RCC 7860 (cell line): ENCODE measurements at regions not wholly inside any gene's neighbourhood (a gene's known extent, or its start where the extent isn't known, plus 50 kb on each side); places are given as distances from the start of the nearest gene placed in this dataset.

Experiments used
- DNase-seq: peaks from one replicate; pipeline ENCODE4 v3.0.0-alpha.2; 2015; ENCODE audit warnings: low spot score
- FAIRE-seq: peaks from 2 replicates; lab custom pipeline; 2012; peaks lifted over from hg19 to GRCh38; lab: Jason Lieb, UNC

DNA sequence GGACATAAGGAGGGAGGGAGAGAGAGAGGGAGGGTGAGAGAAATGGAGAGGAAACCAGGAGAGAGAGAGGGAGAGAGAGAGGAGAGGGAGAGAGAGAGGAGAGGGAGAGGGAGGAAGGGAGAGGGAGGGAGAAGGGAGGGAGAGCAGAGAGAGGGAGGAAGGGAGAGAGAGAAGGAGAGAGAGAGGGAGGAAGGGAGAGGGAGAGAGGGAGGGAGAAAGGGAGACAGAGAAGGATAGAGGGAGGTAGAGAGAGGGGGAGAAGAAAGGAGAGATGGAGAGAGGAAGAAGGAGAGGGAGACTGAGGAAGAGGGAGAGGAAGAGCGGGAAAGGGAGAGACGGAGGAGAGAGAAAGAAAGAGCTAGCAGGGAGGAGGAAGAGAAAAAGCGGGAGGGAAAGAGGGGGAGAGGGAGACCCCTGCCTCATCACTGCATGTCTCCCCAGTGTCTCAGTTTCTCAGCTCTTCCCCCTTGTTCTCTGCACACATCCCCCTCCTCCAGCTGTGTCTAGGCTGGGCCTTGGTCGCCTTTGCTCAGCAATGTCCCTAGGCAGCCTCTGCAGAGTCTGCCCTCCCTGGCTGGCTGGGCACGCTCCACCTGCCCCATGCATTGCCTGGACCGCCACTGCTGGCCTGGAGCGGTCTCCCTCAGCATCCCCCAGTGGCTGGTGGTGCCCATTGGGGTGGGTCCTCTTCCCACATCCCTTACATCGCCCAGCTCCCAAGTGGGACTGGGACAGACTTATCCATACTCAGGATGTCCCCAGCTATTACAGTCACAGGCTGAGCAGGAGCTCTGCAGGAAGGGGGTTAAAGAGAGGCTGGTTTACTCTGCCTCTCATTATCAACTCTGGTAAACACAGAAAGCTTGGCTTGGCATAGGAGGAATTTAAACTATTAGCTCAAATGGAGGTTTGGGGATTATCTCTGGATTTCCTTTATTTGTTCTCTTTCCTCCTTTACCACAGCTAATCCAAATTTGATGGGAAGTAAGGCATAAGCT is 85.7 kb upstream of the APCDD1 start:
- FAIRE-seq (no peak), DNase-seq (no peak)

DNA sequence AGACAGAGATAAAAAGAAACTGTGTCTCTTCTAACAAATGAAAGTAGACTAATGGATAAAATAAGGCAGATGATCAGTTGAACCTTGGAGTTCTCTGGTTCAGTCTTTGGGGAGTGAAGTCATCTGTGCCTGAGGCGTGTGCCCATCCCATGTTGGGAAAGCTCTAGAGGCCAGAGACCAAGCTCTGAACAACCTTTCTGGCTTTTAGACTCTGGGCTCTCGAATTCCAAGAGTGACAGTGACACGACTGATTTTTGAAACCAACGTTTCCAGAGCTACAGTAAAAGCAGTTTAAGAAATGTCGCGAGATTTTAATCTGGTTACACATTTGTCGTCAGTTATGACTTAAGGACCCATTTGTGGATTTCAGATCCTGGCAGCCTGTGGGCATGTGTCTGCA is 83.7 kb upstream of the APCDD1 start:
- DNase-seq (no peak), FAIRE-seq (no peak)

DNA sequence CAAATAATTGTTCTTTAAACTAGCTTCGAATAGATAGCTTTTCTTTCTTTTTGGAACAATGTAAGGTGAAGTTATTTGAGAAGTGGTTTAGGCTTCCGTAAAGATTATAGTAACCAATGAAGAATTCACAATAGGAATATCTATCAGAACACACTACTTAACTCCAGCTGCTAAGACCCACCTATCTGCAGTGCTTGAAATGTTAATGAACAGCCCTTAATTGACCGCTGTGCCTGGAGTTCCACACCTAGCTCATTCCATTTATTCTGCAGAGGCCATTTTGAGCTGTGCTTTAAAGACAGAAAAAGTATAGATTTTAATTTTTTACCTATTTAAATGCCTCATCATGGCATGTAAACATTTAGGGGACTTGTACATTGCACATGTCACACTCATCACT is 83.3 kb upstream of the APCDD1 start:
- DNase-seq (no peak), FAIRE-seq (no peak)

DNA sequence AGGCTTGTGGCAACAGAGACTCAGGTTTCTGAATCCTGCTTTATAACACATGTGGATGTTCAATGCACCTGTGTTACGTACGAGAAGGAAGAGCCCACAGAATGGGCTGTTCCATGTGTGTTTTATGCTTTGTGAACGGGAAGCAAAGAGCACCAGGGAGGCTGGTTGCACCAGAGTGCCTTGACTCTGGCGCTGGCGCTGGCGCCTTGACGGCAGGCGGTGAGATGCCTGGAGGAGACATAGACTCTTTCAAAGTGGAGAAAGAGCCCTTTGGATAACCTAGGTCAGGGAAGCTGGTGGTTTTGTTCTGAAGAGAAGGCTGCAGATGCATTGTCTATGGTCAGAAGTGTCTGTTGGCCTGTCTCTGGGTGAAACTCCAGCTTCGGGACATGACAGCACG is 80.2 kb upstream of the APCDD1 start:
- DNase-seq, result no peak
- FAIRE-seq, result no peak

DNA sequence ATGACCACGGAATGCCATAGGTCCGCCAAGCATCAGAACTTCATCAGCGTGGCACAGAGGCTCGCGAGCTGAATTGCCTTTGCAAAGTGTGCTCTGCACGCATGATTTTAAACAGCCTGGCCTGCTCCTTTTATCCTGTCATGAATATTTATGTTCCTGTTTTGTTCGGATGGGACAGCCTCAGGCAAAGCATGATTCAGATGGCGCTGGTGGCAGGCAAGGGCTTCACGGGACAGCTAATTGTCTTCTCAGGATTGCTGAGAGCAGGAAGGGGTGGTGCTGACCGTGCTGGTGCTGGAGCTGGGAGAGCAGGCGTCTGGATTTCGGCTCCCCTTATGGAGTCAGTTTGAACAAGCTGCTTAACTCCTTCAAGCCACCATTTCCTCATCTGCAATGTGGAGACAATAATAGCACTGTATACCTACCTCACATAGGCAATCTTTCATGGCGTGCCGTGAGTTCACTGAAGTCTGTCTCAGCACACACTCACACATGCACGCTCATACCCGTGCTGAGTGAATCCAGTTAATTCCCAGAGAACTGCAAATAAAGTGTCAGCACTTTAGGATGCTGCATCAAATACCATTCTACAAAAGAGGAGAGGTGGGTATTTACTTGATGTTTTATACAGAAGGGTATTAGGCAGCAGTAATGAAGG is 79.7 kb upstream of the APCDD1 start:
- DNase-seq, result no peak
- FAIRE-seq, result no peak

DNA sequence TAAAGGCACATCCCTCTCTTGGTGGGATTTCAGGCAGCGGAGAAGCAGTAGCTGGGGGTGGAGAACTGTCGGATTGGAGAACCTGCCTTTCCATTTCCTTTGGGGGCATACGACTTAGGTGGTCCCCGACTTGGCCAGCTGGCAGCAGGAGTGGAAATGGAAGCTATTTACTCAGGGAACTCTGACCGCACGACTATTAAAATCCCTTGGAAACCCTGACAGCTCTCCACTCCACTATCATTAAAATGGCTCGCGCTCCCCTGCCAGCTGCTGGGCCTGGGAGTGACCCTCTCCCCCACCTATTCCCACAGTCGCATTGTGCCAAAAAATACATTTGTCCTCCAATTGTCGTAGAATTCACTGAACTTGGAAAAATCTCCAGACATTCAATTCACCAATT is 77.7 kb upstream of the APCDD1 start:
- DNase-seq (no peak), FAIRE-seq (no peak)

DNA sequence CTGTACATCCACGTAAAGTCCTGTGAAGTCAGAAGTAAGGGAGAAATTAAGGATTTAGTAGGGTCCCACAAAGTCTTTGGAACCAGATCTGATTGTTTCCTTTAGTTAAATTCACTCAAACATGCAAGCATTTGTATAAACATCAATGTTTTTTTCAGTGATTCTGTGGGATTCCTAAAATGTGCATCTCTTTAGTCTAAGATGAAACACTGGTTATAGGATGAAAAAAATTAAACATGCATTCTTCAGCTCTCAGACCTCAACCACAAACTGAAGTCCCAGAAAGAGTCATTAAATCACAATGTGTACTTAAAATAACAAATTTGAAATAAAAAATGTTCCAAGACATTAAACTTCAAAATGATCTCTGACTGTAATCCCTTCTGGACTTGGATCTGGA is 76.5 kb upstream of the APCDD1 start:
- DNase-seq, result no peak
- no peak for FAIRE-seq

DNA sequence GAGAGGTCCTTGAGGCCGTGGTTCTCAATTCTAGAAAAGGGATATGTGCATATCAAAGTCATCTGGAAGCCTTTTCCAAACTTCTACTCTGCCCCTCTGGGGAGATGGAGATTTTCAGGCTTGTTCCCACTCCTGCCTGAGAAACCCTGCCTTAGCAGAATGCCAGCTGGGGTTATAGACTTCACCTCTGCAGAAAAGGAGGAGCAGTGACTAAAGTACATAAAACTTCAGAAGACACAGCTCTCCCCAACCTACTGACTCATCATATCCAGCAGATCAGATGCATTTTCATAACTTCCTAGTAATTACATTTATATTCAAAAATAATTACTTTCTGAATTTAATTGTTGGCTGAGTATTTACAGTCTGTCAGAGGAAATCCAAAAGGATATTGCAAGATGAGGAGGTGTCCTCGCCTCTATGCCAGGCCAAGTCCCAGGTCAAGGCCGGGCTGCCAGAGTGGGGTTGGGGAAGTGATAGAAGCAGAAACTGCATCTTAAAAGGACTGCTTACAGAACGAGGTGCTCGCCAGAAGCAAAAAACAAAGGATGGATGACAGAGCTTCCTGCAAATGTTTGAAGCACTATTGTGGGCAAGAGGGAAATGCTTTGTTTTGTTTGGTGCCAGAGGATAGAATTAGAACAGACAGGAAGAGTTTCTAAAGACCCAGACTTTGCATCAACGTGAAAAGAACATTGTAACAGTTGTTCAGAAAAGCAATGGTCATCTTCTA is 75.6 kb upstream of the APCDD1 start:
- no peak for DNase-seq
- FAIRE-seq, result no peak

DNA sequence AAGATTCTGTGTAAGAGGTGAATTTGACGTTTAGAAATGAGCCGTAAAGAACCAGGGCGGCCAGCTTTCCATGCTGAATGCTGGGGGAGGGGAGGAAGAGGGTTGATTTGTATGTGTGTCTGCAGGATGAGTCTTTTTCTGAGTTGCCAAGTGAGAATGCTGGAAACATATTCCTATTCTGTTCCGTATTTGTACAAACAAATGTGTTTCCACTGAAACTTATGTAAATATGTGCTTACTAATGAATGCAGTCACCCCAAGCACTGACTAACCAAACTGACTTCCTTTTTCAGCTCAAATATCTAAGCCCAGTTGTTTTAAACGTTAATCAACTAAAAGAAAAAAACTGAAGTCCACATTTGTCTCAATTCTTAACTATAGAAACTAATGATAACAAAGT is 74.9 kb upstream of the APCDD1 start:
- DNase-seq, result no peak
- no peak for FAIRE-seq

DNA sequence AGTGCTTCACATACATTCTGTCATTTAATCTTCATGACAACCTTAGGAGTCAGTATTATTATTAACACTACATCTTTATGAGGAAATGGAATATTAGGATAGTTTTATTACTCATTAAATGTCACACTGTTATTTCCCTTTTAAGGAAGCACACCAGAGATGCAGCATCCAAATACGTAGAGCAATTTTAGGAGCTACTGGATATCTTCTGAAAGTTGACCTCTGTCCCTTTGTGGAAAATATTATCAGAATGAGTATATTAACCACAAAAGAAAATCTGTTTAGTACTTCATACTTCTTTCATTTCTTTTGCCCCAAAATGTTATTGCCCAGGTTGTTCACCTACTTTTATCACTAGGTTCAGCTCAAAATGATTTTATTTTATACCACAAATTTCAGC is 72.9 kb upstream of the APCDD1 start:
- no peak for DNase-seq
- no peak for FAIRE-seq

DNA sequence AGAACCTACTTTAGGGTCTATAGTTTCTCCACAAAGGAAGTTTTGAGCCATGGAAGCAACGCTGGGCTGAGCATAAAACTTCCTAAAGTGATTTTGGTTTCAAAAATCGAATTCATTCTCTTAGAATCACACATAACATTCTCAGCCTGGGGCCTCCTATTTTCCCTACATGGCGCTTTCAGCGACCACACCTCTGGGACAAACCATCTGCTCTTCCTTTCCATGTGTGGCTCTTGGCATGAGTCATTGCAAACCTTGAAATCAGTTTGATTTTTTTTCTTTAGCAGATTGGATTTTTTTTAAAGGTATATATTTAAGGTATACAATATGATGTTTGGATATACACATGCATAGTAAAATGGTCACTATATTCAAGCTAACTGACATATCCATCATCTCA is 72.5 kb upstream of the APCDD1 start:
- FAIRE-seq (no peak), DNase-seq (no peak)

DNA sequence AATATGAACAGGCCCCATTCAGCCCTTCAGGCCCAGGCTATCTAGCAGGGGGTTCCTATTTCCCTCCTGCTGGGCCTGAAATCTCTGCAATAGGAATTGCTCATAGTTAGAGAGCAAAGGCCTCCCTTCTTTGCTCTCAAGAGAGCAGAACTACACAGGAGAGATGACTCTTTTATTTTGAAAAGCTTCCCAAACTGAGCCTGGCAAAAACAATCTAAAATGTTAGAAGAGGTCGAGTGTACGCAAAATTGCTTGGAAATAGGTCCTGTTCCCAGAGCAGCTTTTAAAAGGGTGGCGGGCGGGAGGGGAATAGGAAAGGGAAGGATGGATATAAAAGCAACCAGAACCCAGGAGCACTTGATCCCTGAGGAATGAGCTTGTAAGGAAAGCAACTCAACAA is 68.4 kb upstream of the APCDD1 start:
- no peak for DNase-seq
- no peak for FAIRE-seq

DNA sequence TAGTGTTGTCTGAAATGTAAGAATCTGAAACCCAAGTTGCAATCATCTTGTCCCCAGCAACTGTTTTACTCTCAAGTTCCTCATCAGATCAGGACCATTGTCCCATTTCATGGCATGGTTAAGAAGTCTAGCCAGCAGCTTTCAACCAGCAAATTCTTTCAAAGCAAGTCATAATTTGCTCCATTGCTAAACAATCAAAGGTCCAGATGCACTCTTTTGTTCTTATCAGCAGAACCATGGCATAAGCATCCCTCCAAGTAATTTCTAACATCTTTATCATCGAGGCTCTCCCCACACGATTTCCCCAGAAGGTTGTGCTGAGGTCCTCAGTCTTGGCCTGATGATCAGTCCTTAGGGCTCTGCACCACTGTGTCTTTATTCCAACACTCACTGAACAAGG is 67.5 kb upstream of the APCDD1 start:
- no peak for DNase-seq
- no peak for FAIRE-seq

DNA sequence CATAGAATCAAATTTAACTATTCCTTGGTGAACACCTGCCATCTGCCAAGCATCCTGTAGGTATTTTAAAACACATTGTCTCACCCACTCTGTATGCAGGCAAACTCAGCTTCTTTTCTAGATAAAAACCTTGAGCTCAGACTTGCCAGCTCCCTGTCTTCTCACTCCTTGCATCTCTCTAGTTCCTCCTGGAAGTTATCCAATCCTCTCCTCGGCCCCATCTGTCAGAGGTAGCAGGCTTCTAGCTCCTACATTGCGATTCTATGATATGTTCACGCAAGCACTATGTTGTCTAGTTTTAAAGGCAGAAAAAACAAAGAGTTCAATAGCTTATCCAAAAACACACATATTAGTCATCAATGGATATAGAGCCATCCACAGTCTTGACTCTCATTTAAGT is 67.0 kb upstream of the APCDD1 start:
- no peak for FAIRE-seq
- no peak for DNase-seq

DNA sequence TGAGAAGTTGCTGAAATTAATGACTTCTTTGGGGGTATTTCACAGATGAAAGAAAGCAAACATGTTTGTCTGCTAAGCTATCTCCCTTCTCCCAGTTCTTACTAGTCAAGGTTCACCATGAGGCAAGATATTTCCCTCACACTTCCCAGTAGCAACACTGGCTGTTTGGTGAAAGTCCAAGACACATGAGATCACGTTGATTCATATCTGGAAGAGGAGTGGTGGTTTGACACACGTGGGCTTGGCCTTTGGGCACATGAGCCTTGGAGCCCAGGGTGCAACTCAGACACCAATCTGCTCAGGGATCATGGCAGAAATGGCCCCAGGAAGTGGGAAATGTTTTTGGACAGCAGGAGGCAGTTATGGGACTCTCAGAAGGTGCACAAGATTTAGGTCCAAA is 66.1 kb upstream of the APCDD1 start:
- DNase-seq (no peak), FAIRE-seq (no peak)

DNA sequence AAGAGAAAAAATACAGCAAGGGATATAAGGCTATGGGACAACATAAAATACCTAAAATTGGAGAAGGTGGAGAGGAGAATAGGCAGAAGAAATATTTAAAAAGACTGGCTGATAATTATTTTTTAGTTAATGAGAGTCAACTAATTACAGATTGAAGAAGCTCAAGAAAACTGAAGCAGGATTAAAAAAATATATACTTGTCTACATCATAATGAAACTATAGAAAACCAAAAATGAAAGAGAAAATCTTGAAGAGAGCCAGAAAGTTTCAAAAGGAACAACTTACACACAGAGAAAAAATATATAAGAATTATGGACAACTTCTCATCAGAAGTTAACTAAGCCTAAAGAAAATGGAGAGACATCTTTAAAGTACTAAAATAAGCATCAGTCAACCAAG is 62.9 kb upstream of the APCDD1 start:
- FAIRE-seq (no peak), DNase-seq (no peak)

DNA sequence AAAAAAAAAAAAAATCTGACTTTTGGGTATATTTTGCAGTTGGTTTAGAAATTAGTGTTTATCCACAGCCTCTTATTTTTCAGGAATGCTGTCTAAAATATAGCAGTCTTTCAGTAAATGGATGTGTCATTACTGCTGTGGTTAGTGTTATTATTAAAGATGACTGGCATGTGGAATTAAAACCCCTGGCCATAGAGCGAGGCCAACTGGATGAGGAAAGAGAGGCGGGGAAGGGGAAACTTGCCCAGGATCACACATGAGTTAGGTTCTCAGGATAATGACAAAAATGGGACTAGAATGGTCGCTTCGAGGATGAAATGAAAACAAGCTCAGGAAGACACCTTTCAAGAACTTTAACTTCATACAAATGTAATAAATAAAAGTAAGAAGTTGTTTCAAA is 57.4 kb upstream of the APCDD1 start:
- FAIRE-seq (no peak), DNase-seq (no peak)

DNA sequence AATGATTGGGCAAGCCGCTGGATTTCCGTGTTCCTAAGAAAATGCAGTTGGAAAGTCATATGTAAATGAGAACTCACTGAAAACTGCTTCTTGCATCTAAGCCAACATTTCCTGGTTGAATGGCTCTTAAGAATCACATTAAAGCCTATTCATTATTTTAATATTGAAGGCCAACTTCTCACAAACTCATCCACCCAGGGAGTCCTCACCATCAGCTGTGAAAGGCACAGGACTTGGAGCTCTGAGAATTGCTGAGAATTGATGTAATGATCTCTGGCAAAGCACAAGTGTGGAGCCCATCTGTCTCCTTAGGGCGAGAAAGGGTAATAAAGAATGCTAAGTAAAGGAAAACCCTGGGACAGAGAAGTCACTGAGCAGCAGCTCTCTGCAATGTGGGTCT is 55.9 kb upstream of the APCDD1 start:
- no peak for FAIRE-seq
- DNase-seq, result no peak

DNA sequence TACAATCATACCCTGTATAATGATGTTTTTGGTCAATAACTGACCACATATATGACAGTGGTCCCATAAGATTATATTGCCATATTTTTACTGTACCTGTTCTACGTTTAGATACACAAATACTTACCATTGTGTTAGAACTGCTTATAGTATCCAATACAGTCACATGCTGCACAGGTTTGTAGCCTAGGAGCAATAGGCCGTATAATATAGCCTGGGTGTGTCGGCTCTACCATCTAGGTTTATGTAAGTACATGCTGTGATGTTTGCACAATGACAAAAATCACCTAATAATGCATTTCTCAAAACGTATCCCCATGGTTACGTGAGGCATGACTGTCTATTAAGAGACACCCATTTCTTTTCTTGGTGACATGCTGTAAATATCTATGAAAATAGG is 55.0 kb upstream of the APCDD1 start:
- FAIRE-seq (no peak), DNase-seq (no peak)

DNA sequence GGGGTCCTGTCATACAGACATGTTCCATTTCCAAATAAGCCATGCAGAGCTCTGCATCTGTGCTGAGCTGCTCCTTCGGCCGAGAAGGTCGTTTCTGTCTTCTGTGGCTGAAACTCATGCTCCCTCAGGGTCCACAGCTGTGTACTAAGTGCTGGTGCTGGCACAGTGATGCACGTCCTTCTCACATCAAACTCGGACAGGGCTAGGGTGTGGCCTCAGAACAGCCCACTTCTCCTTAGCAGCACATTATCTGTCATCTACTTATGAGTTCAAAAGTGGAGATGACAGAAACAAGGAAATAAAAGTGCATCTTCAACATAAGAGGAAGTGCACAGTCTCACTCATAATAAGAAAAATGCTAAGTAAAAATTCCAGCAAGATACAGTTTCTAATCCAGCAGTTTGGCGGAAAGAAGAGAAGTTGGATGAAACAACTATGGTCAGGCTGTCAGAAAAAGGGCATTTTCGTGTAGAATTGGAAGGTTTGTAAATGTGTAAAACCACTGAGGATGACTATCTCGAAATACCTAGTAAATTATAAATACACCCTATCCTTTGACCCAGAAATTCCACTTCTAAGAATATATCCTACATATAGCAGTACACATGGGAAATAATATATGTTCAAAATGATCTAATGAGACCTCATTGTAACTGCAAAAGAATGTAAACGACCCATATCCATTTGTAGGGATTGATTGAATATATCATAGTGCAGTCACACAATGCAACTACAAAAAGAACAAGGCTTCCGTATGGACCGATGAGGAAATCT is 53.7 kb upstream of the APCDD1 start:
- no peak for FAIRE-seq
- DNase-seq, result no peak

DNA sequence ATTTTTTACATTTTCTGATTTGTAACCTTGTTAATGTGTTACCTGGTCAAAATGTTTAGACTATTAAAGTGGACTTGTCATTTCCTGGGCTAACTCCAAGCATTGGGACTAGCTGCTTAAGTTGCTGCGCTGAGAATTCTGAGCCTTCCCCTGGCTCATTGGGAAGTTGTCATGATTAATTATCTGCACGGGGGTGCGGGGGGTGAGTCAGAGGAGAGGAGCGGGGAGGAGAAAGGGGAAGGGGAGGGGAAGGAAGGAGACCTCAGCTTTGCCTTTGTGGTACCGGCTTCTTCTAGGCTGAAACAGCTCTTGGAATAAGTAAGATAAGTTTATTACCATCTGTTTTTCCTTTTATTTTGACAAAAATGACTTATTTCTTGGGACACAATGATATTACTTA is 52.9 kb upstream of the APCDD1 start:
- FAIRE-seq (no peak), DNase-seq (no peak)
